B cell (primary cell): ENCODE measurements at regions not wholly inside any gene's neighbourhood (a gene's known extent, or its start where the extent isn't known, plus 50 kb on each side); places are given as distances from the start of the nearest gene placed in this dataset.

Source experiments
- CTCF ChIP-seq: fragments of 200-600 bp; IDR thresholded peaks from one replicate; pipeline ENCODE4 v1.8.0; 2022; ENCODE audit warnings: antibody characterized with exemption, mild to moderate bottlenecking
- EZH2 ChIP-seq: IDR thresholded peaks from 2 replicates; pipeline ENCODE4 v1.6.1; 2012; ENCODE audit warnings: borderline replicate concordance, low read depth, mild to moderate bottlenecking, moderate library complexity, low read length; ENCODE audit not compliant: insufficient read depth, poor library complexity, severe bottlenecking

DNA sequence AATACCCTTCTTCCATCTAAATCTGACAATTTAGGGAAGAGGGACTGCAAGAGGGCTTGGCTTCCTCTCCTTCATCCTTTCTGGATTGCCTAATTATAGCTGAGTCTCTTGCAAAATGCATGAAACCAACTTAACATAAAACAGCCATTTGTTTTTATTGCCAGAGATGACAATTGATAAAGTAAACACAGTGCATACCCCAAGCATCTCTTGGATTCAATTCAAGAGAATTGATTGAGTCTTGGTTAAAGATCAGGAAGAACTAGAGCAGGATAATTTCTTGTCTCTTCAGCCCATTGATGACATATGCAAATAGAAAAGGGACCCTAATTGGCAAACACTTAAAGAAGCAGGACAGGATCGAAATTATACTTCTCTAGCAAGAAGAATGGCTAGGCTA, 617.1 kb upstream of the PTBP2 start:
- TF ChIP-seq CTCF (no peak), EZH2 (no peak)
